IPS DF 6.9 (cell line): ENCODE measurements at regions not wholly inside any gene's neighbourhood (a gene's known extent, or its start where the extent isn't known, plus 50 kb on each side); places are given as distances from the start of the nearest gene placed in this dataset.

Experiments used
- DNase-seq: peaks from one replicate; pipeline ENCODE4 v3.0.0-alpha.2; 2013; ENCODE audit warnings: low read depth, low spot score
- H3K27ac ChIP-seq: one replicate; pipeline ENCODE4 v1.5.1; 2013; ENCODE audit warnings: low read length, control low read depth
- H3K27me3 ChIP-seq: 2 replicates; pipeline ENCODE4 v1.6.1; 2013; ENCODE audit warnings: mild to moderate bottlenecking, low read length; ENCODE audit not compliant: control insufficient read depth, insufficient read depth
- H3K36me3 ChIP-seq: 2 replicates; pipeline ENCODE4 v1.6.1; 2013; ENCODE audit warnings: low read length; ENCODE audit not compliant: control insufficient read depth, insufficient read depth
- H3K4me1 ChIP-seq: 2 replicates; pipeline ENCODE4 v1.6.1; 2013; ENCODE audit warnings: low read length; ENCODE audit not compliant: control insufficient read depth, insufficient read depth
- H3K4me3 ChIP-seq: 2 replicates; pipeline ENCODE4 v1.5.1; 2013; ENCODE audit warnings: mild to moderate bottlenecking, low read length
- H3K9me3 ChIP-seq: 2 replicates; pipeline ENCODE4 v1.6.1; 2013; ENCODE audit warnings: low read length, inconsistent platforms; ENCODE audit not compliant: control insufficient read depth, insufficient read depth
- WGBS: extraction: QIAGEN DNeasy Blood & Tissue Kit; methylation state at CpG from one replicate; pipeline ENCODE4 v1.1.7; 2013; ENCODE audit warnings: mixed read lengths, missing lambda C conversion rate; ENCODE audit not compliant: insufficient read length, insufficient coverage; 5-methylcytosine and 5-hydroxymethylcytosine counted together

DNA sequence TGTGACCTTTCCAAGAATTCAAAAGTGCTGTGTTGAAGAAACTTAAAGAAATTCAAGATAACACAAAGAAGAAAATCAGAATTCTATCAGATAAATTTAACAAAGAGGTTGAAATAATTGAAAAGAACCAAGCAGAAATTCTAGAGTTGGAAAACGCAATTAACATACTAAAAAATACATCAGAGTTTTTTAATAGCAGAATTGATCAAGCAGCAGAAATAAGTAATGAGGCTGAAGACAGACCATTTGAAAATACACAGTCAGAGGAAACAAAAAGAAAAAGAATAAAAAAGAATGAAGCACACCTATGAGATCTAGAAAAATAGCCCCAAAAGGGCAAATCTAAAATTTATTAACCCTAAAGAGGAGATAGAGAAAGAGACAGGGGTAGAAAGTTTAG lies 218.1 kb upstream of the KAZN start:
- peaks cover 2% of the 10 kb centered on the region; the same call in 1 of the 2 replicates for H3K36me3 ChIP-seq
- no peaks in the 10 kb centered on the region for H3K27me3 ChIP-seq
- H3K4me1 ChIP-seq = no peaks in the 10 kb centered on the region
- no peak overlapping the region for H3K4me3 ChIP-seq
- WGBS = no CpG with 5 or more reads among the region's 1 CpG
- no peaks in the 10 kb centered on the region for H3K9me3 ChIP-seq
- no peak for DNase-seq
- no peak overlapping the region for H3K27ac ChIP-seq

DNA sequence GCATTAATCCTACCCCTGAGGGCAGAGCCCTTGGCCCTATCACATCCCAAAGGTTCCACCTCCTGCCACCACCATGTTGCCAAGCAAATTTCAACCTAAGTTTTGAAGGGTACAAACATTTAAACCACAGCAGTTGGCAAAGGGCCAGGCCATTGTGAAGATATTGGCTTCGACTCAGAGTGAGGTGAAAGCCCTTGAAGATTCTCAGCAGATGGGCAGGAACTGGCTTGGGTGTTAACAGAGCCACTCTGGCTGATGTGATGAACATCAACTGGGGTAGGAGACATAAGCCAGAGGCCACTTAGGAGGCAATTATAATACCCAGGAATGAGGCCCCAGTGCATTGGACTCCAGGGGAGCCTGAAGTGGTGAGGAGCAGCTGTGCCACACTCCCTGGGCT lies 207.7 kb upstream of the KAZN start:
- no peak overlapping the region for H3K27ac ChIP-seq

DNA sequence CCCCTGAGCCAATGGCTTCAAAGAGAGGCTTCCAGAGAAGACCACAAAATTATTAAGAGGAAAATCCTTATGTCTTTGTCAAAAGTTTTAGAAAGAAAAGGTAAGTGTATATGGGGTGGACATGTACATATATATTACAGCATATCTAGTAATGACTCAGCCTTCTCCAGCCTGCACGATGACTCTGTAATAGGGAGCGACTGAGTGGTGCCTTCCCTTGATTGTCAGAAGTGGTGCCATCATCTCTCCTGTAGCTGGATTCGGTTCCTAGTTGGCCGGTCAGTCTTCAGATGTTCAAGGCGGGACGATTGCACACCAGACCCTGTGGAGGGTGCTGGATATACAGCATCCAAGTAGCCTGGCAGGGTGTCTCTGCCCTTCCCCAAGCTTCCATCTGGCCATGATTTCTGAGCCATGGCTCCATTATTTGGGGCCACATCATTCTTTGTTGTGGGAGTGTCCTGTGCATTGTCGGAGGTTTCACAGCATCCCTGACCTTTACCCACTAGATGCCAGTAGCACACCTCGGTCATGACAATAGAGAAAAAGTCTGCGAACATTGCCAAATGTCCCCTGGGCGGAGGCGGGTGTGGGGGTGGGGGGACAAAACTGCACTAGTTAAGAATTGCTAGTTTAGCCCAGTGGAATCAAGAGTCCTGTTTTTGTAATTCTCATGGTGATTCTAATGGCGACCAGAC lies 206.2 kb upstream of the KAZN start:
- H3K4me3 ChIP-seq = no peak overlapping the region
- WGBS = no CpG with 5 or more reads among the region's 12 CpGs
- H3K9me3 ChIP-seq = no peaks in the 10 kb centered on the region
- no peak overlapping the region for H3K27ac ChIP-seq
- no peaks in the 10 kb centered on the region for H3K36me3 ChIP-seq
- no peaks in the 10 kb centered on the region for H3K27me3 ChIP-seq
- no peaks in the 10 kb centered on the region for H3K4me1 ChIP-seq
- no peak for DNase-seq

More for the DNA sequence above, 207.7 kb upstream of the KAZN start:
- no peak for DNase-seq
- Histone ChIP-seq H3K27me3 (no peaks in the 10 kb centered on the region), H3K4me1 (no peaks in the 10 kb centered on the region), H3K9me3 (no peaks in the 10 kb centered on the region), H3K36me3 (no peaks in the 10 kb centered on the region), H3K4me3 (no peak overlapping the region)
- WGBS = no CpG with 5 or more reads among the region's 1 CpG

DNA sequence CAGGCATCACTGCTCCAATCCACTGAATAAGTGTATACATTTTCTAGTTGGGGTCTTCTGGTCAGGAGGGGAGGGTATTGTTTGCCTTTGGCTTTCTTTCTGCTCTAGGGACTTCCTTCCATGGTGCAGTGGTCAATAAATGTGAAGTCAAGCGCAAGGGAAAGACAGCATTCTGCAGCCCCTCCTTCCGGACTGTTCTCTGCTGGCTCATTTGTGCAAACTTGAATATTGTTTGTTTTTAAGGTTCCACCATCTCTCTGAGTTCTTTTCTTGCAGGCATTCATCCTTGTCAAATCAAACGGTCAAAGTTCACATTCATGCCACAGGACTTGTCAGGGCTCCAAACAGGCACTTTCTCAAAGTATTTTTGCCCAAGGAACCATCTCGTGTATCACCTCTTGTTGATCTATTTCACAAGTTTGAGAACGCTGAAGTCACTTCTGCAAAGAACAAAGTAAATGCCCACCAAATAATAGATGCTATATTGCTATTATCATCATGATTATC lies 205.6 kb upstream of the KAZN start:
- H3K4me3 ChIP-seq = no peak overlapping the region
- no peaks in the 10 kb centered on the region for H3K4me1 ChIP-seq
- no peaks in the 10 kb centered on the region for H3K9me3 ChIP-seq
- no peaks in the 10 kb centered on the region for H3K27me3 ChIP-seq
- H3K36me3 ChIP-seq = no peaks in the 10 kb centered on the region
- H3K27ac ChIP-seq = no peak overlapping the region
- no peak for DNase-seq
- WGBS = no CpG with 5 or more reads among the region's 5 CpGs

DNA sequence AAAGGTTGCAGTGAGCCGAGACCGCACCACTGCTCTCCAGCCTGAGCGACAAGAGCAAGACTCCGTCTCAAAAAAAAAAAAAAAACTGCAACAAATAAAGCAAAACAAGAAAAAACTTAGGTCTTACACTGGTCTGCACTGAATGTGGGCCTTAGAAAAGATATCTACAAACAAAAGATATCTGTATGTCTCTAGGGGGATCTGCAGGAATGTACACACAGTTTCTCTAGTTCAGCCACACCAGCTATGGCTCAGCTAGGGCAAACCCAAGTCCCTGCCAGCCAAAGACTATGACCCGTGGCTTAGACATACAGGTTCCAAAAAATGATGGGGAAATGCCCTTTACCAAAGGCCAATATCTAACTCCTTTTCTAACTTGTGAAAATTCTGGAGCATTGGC lies 202.4 kb upstream of the KAZN start:
- no peak overlapping the region for H3K27ac ChIP-seq
- DNase-seq = no peak
- no peaks in the 10 kb centered on the region for H3K4me1 ChIP-seq
- H3K27me3 ChIP-seq = no peaks in the 10 kb centered on the region
- no CpG with 5 or more reads among the region's 5 CpGs for WGBS
- no peak overlapping the region for H3K4me3 ChIP-seq
- no peaks in the 10 kb centered on the region for H3K9me3 ChIP-seq
- H3K36me3 ChIP-seq = no peaks in the 10 kb centered on the region

DNA sequence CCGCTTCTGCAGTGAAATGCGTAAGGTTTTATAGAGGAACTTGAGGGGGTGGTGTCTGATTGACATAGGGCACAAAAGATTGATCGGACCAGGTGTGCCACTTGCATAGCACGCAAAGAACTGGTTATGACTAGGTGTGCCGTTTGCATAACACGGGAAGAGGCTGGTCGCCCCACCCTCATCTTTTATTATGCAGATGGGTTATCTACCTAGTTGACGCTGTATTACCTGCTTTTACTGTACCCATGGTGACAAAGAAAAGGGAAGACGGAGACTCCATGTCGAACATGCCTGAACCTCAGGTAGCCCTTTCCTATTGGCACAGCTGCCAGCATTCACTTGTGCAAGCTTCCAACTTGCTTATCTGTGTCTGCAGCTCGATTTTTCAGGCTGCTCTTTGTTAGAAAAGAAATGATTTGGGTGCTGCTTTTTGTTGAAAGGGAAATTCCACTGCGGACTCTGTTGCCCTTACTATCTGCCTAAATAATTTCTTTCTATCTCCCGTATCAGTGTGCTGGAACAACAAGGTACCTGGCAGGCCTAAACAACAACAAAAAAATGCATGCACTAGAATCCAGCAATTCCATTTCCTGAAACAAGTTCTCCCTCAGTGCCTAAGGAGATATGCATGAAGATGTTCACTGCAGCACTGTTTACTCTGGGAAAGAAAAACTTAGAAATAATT lies 194.4 kb upstream of the KAZN start:
- Histone ChIP-seq H3K27me3 (no peaks in the 10 kb centered on the region), H3K36me3 (no peaks in the 10 kb centered on the region), H3K9me3 (no peaks in the 10 kb centered on the region), H3K4me3 (no peak overlapping the region), H3K27ac (no peak overlapping the region), H3K4me1 (no peaks in the 10 kb centered on the region; the same call in 1 of the 2 replicates)
- WGBS = no CpG with 5 or more reads among the region's 13 CpGs
- no peak for DNase-seq

DNA sequence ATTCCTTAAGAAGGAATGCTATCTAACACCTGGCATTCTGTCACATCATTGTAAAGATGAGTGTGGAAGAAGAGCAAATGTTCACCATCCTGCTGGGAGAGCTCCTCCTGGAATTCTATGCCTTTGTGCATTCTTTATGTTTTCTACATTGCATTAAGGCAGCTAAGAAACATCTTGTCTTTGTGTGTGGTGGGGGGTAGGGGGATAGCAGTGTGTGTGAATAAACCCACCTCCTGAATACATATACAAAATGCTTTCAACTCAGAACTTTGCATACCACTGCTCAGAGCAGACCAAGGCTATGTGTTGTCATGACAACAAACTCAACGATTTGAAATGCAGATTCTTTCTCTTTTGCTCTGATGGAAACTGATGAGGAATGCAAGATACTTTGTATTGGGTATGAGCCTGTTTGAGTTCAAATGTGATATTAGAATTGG lies 193.6 kb upstream of the KAZN start:
- no peaks in the 10 kb centered on the region for H3K36me3 ChIP-seq
- no peak overlapping the region for H3K27ac ChIP-seq
- H3K27me3 ChIP-seq = no peaks in the 10 kb centered on the region
- H3K4me1 ChIP-seq = no peaks in the 10 kb centered on the region; the same call in 1 of the 2 replicates
- WGBS = no CpG with 5 or more reads among the region's 1 CpG
- no peaks in the 10 kb centered on the region for H3K9me3 ChIP-seq
- no peak overlapping the region for H3K4me3 ChIP-seq
- DNase-seq = no peak

DNA sequence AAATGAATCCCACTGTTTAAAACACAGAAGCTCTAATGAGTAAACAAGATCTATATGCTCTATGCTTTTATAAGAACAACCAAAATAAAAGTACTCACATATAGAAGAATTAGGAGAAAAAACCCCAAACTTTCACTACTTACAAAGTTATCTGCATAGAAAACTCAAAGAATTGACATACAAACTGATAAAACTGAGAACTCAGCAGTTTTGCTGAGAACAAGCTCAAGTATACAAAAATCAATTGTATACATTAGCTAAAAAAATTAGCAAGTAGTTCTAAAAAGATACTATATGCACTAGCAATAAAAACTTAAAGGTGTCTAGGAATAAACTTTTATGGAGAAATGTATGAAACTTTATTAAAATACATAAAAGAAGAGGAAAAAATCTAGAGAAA lies 186.2 kb upstream of the KAZN start:
- H3K27ac ChIP-seq = no peak overlapping the region
- no peaks in the 10 kb centered on the region for H3K27me3 ChIP-seq
- DNase-seq = no peak
- no peaks in the 10 kb centered on the region for H3K9me3 ChIP-seq
- no peaks in the 10 kb centered on the region for H3K36me3 ChIP-seq
- no peak overlapping the region for H3K4me3 ChIP-seq
- no peaks in the 10 kb centered on the region for H3K4me1 ChIP-seq

DNA sequence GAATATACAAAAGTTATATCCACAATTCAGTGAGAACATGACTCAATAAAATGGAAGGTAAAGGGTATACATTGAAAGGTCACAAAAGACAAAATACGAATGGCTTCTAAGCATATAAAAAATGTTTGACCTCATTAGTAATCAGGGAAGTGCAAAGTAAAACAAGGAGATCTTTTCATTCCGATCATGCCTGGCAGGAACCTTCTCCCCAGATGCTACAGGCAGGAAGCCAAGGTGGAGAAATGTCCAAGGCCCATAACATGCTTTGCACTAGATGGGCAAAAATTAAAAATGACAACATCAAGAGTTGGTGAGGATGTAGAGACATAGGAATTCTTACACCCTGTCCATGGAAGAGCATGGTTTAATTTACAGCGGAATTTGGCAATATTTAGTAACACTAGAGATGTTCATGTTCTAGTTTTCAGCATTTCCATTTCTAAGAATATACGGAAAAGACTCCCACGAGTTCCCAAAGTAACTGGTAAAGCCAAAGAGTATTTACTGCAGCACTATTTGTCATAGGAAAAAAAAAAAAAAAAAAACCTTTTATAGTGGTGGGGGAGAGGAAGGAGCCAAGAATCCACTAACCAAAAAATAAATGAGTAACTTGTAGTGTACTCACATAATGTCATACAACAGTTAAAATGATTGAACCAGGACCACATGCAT lies 184.5 kb upstream of the KAZN start:
- H3K4me1 ChIP-seq = no peaks in the 10 kb centered on the region
- H3K27me3 ChIP-seq = no peaks in the 10 kb centered on the region
- no peak for DNase-seq
- no peaks in the 10 kb centered on the region for H3K36me3 ChIP-seq
- H3K9me3 ChIP-seq = no peaks in the 10 kb centered on the region
- H3K27ac ChIP-seq = no peak overlapping the region
- no CpG with 5 or more reads among the region's 5 CpGs for WGBS
- H3K4me3 ChIP-seq = no peak overlapping the region

DNA sequence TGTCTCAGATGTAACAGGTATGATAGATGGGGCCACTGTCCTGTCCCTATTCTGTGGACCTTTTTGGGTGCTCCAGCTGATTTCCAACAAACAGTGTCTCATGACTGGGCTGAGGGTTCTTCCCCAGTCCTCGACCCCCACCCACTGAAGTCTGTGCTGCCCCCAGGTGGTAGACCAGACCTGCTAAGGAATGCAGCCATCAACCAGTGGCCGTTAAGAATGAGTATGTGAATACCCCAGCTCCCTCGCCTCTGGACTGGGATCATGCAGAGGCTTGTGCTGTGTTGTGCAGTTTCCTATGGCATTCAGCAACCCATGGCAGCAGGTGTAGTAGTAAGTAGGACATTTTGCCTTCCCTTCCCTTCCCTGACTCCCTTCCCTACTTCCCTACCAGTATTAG lies 183.1 kb upstream of the KAZN start:
- Histone ChIP-seq H3K27ac (no peak overlapping the region), H3K27me3 (no peaks in the 10 kb centered on the region), H3K9me3 (no peaks in the 10 kb centered on the region), H3K36me3 (peaks cover 1% of the 10 kb centered on the region; the same call in 1 of the 2 replicates), H3K4me1 (no peaks in the 10 kb centered on the region), H3K4me3 (no peak overlapping the region)
- no peak for DNase-seq
- no CpG with 5 or more reads among the region's 3 CpGs for WGBS
